ENCODE measurements at regions not wholly inside any gene's neighbourhood (a gene's known extent, or its start where the extent isn't known, plus 50 kb on each side); places are given as distances from the start of the nearest gene placed in this dataset.

GRCh38 chr3:191966556-191966955 is 505.6 kb downstream of the PYDC2 start:
- H3K4me1 Mint-ChIP-seq: no peaks in the 10 kb centered on the region
- peaks cover 0 to 5% (median 0%) of the 10 kb centered on the region in 7 donors for H3K9me3 Mint-ChIP-seq
- H3K36me3 Mint-ChIP-seq: no peaks in the 10 kb centered on the region
- Histone ChIP-seq H3K27me3 (ENCODE audit: control insufficient read depth in 2 of 2, insufficient read depth in 2 of 2, low read length in 2 of 2) (no peaks in the 10 kb centered on the region), H3K4me1 (ENCODE audit: control insufficient read depth in 1 of 2, insufficient read depth in 2 of 2, low read length in 2 of 2) (no peaks in the 10 kb centered on the region), H3K4me3 (replicated peaks in 1 of 3; ENCODE audit: low read depth in 2 of 3, low read length in 3 of 3) (no peak overlapping the region), H2AFZ (ENCODE audit: insufficient read depth, low read depth, low read length, poor library complexity, severe bottlenecking) (no peak overlapping the region), H3K79me2 (ENCODE audit: insufficient read depth, low read length) (no peaks in the 10 kb centered on the region), H3K9me3 (replicated peaks in 1 of 2; ENCODE audit: control insufficient read depth in 1 of 2, insufficient read depth in 1 of 2, low read length in 2 of 2) (no peaks in the 10 kb centered on the region), H3K4me2 (replicated peaks; ENCODE audit: extremely low read depth, low read length, poor library complexity, severe bottlenecking) (no peak overlapping the region), H3K9ac (ENCODE audit: insufficient read depth, low read length, poor library complexity, severe bottlenecking) (no peak overlapping the region), H4K20me1 (ENCODE audit: insufficient read depth, low read length) (no peaks in the 10 kb centered on the region), H3K36me3 (replicated peaks in 1 of 2; ENCODE audit: control insufficient read depth in 1 of 2, insufficient read depth in 2 of 2, low read length in 2 of 2) (no peaks in the 10 kb centered on the region), H3K27ac (ENCODE audit: low read depth in 1 of 2, low read length in 2 of 2) (no peak overlapping the region)
- no CpG with 5 or more reads among the region's 3 CpGs for WGBS (ENCODE audit: insufficient coverage)
- TF ChIP-seq CTCF (IDR thresholded peaks at IDR 0.05): no peak
- H3K4me3 Mint-ChIP-seq: no peak overlapping the region
- intact Hi-C loops (cut with micrococcal nuclease): no loop called here
- H3K27me3 Mint-ChIP-seq (ENCODE audit: low read depth in 3 of 3): no peaks in the 10 kb centered on the region
- no peak overlapping the region for H3K27ac Mint-ChIP-seq
- DNase-seq: no peak

GRCh38 chr3:191968299-191968698 is 507.3 kb downstream of the PYDC2 start:
- no peaks in the 10 kb centered on the region for H3K4me1 ChIP-seq (ENCODE audit: control insufficient read depth in 1 of 2, insufficient read depth in 2 of 2, low read length in 2 of 2)
- H3K27ac ChIP-seq (ENCODE audit: low read depth in 1 of 2, low read length in 2 of 2): no peak overlapping the region
- H3K9ac ChIP-seq (ENCODE audit: insufficient read depth, low read length, poor library complexity, severe bottlenecking): no peak overlapping the region
- intact Hi-C loops (cut with micrococcal nuclease): no loop called here
- Mint-ChIP-seq H3K27ac (no peak overlapping the region), H3K9me3 (peaks cover 0 to 10% (median 0%) of the 10 kb centered on the region in 7 donors), H3K36me3 (no peaks in the 10 kb centered on the region), H3K27me3 (ENCODE audit: low read depth in 3 of 3) (no peaks in the 10 kb centered on the region), H3K4me1 (no peaks in the 10 kb centered on the region), H3K4me3 (no peak overlapping the region)
- H3K4me2 ChIP-seq (replicated peaks; ENCODE audit: extremely low read depth, low read length, poor library complexity, severe bottlenecking): no peak overlapping the region
- no peaks in the 10 kb centered on the region for H3K27me3 ChIP-seq (ENCODE audit: control insufficient read depth in 2 of 2, insufficient read depth in 2 of 2, low read length in 2 of 2)
- no peak for TF ChIP-seq CTCF (IDR thresholded peaks at IDR 0.05)
- H4K20me1 ChIP-seq (ENCODE audit: insufficient read depth, low read length): no peaks in the 10 kb centered on the region
- no peaks in the 10 kb centered on the region for H3K79me2 ChIP-seq (ENCODE audit: insufficient read depth, low read length)
- H3K4me3 ChIP-seq (replicated peaks in 1 of 3; ENCODE audit: low read depth in 2 of 3, low read length in 3 of 3): no peak overlapping the region
- H3K36me3 ChIP-seq (replicated peaks in 1 of 2; ENCODE audit: control insufficient read depth in 1 of 2, insufficient read depth in 2 of 2, low read length in 2 of 2): no peaks in the 10 kb centered on the region
- no peak overlapping the region for H2AFZ ChIP-seq (ENCODE audit: insufficient read depth, low read depth, low read length, poor library complexity, severe bottlenecking)
- H3K9me3 ChIP-seq (replicated peaks in 1 of 2; ENCODE audit: control insufficient read depth in 1 of 2, insufficient read depth in 1 of 2, low read length in 2 of 2): peaks cover 0 to 8% of the 10 kb centered on the region in 2 donors
- WGBS (ENCODE audit: insufficient coverage): no CpG with 5 or more reads among the region's 3 CpGs
- DNase-seq: no peak

Data from CD14-positive monocyte (primary cell).